Endothelial cell of umbilical vein (primary cell): ENCODE measurements at regions not wholly inside any gene's neighbourhood (a gene's known extent, or its start where the extent isn't known, plus 50 kb on each side); places are given as distances from the start of the nearest gene placed in this dataset.

Experiments
- BruUV-seq: library from RNA; stranded (reverse); fragments of 400-500 nt; replicated peaks from 2 replicates; lab custom pipeline; 2021; lab: Mats Ljungman, UMichigan
- CTCF ChIA-PET: fragments of 300-600, 350-600 bp; sonication (Branson Sonifier 250); formaldehyde crosslinking; loops from one replicate; lab custom pipeline; 2021; ENCODE audit warnings: antibody characterized with exemption, inconsistent platforms; lab: Charles Lee
- POLR2A ChIA-PET: fragments of 300-600, 350-600 bp; sonication (Branson Sonifier 250); formaldehyde crosslinking; loops from one replicate; lab custom pipeline; 2021; ENCODE audit warnings: antibody characterized with exemption, inconsistent platforms; lab: Charles Lee
- DNase-seq: peaks from one replicate; pipeline ENCODE4 v3.0.0-alpha.2; 2011; ENCODE audit warnings: low read depth, low spot score
- FAIRE-seq: peaks from 2 replicates; lab custom pipeline; 2011; peaks lifted over from hg19 to GRCh38; lab: Jason Lieb, UNC
- H2AFZ ChIP-seq: 2 replicates; pipeline ENCODE4 v1.6.0; 2012; ENCODE audit warnings: low read depth, low read length, control low read depth, inconsistent platforms
- H3K27ac ChIP-seq: 2 replicates; pipeline ENCODE4 v1.5.1; 2011; ENCODE audit warnings: low read depth, mild to moderate bottlenecking, control low read depth, low read length, moderate library complexity; ENCODE audit not compliant: insufficient read depth
- H3K27me3 ChIP-seq, 2 experiments: 2 replicates each; pipeline versions ENCODE4 v1.6.0 to v1.6.1; 2011; ENCODE audit warnings: low read length in 2 of 2, mixed read lengths in 1 of 2; ENCODE audit not compliant: control insufficient read depth in 2 of 2, insufficient read depth in 2 of 2
- H3K36me3 ChIP-seq, 2 experiments: 2 replicates in 1 of 2; 3 replicates in 1 of 2; pipeline ENCODE4 v1.5.1; 2011; ENCODE audit warnings: low read length in 2 of 2, mild to moderate bottlenecking in 1 of 2, moderate library complexity in 1 of 2; ENCODE audit not compliant: control insufficient read depth in 2 of 2, insufficient read depth in 2 of 2; ENCODE audit errors: extremely low read depth in 1 of 2
- H3K4me1 ChIP-seq: 3 replicates; pipeline ENCODE4 v1.5.1; 2011; ENCODE audit warnings: mild to moderate bottlenecking, low read length; ENCODE audit not compliant: control insufficient read depth, insufficient read depth; ENCODE audit errors: extremely low read depth
- H3K4me2 ChIP-seq: 2 replicates; pipeline ENCODE4 v1.6.1; 2011; ENCODE audit warnings: low read length, control low read depth, mixed read lengths; ENCODE audit not compliant: insufficient read depth
- H3K4me3 ChIP-seq, 3 experiments: fragments of 200-600 bp in 1 of 3; sonication (generic), shearing (Covaris generic) in 1 of 3; replicated peaks in 1 of 3; 2 replicates each; pipeline ENCODE4 v1.5.1; 2011 to 2016; ENCODE audit warnings: control low read depth in 3 of 3, low read length in 3 of 3, mild to moderate bottlenecking in 2 of 3, inconsistent platforms in 1 of 3, low read depth in 1 of 3, moderate library complexity in 1 of 3; ENCODE audit not compliant: insufficient read depth in 1 of 3
- H3K79me2 ChIP-seq: 2 replicates; pipeline ENCODE4 v1.6.0; 2012; ENCODE audit warnings: low read length, inconsistent platforms; ENCODE audit not compliant: control insufficient read depth, insufficient read depth
- H3K9ac ChIP-seq: replicated peaks from 2 replicates; pipeline ENCODE3; 2011; ENCODE audit warnings: low read length, control low read depth; ENCODE audit not compliant: insufficient read depth; ENCODE audit errors: extremely low read depth
- H3K9me1 ChIP-seq: replicated peaks from 3 replicates; pipeline ENCODE4 v1.6.0; 2011; ENCODE audit warnings: mild to moderate bottlenecking, low read length; ENCODE audit not compliant: control insufficient read depth, insufficient read depth; ENCODE audit errors: extremely low read depth
- H3K9me3 ChIP-seq: replicated peaks from 2 replicates; pipeline ENCODE4 v1.5.1; 2012; ENCODE audit warnings: low read length, inconsistent platforms; ENCODE audit not compliant: control insufficient read depth, insufficient read depth
- H4K20me1 ChIP-seq: replicated peaks from 2 replicates; pipeline ENCODE3; 2011; ENCODE audit warnings: mild to moderate bottlenecking, low read length; ENCODE audit not compliant: control insufficient read depth, insufficient read depth; ENCODE audit errors: extremely low read depth
- EZH2 ChIP-seq: IDR thresholded peaks from 2 replicates; pipeline ENCODE4 v1.6.1; 2012; ENCODE audit warnings: borderline replicate concordance, low read depth, mild to moderate bottlenecking, moderate library complexity, low read length, inconsistent platforms; ENCODE audit not compliant: severe bottlenecking
- FOS ChIP-seq: IDR thresholded peaks from 2 replicates; pipeline ENCODE4 v1.6.1; 2011; ENCODE audit warnings: mild to moderate bottlenecking, low read length, moderate library complexity, borderline replicate concordance; ENCODE audit not compliant: insufficient read depth
- GATA2 ChIP-seq: IDR thresholded peaks from 2 replicates; pipeline ENCODE4 v1.7.0; 2011; ENCODE audit warnings: low read depth, mild to moderate bottlenecking, moderate library complexity, mixed read lengths, low read length; ENCODE audit not compliant: insufficient read length, insufficient read depth
- JUN ChIP-seq: IDR thresholded peaks from 2 replicates; pipeline ENCODE4 v1.6.1; 2011; ENCODE audit warnings: borderline replicate concordance, low read depth; ENCODE audit not compliant: insufficient read length, insufficient read depth
- MAX ChIP-seq: IDR thresholded peaks from 2 replicates; pipeline ENCODE4 v1.6.1; 2011; ENCODE audit not compliant: insufficient read depth, insufficient read length
- MYC ChIP-seq: IDR thresholded peaks from one replicate; pipeline ENCODE4 v1.6.1; 2011; ENCODE audit warnings: mild to moderate bottlenecking, low read depth, low read length
- POLR2A ChIP-seq: IDR thresholded peaks from 2 replicates; pipeline ENCODE4 v1.6.1; 2012; ENCODE audit warnings: low read depth, mild to moderate bottlenecking, control low read depth, low read length
- POLR2AphosphoS5 ChIP-seq: IDR thresholded peaks from 2 replicates; pipeline ENCODE4 v1.6.1; 2012; ENCODE audit warnings: low read depth, mild to moderate bottlenecking, control low read depth, low read length, moderate library complexity; ENCODE audit not compliant: insufficient read depth
- dilution Hi-C: fragments of 300-500 bp; cut with MboI; formaldehyde crosslinking; loops from one replicate; pipeline ENCODE4 v1.15.0; 2019; ENCODE audit warnings: low sequenced_read_pairs; ENCODE audit not compliant: extremely low pct_ligation_motif_present
- intact Hi-C: fragments of 100-400 bp; cut with micrococcal nuclease; formaldehyde crosslinking; loops from one replicate; pipeline ENCODE4 v1.10.0; 2022
- TF ChIP-seq, protein P1 (sequence below), 2 donors: IDR thresholded peaks; 1 replicate in 1 of 2; 2 replicates in 1 of 2; pipeline ENCODE4 v1.5.1; 2011; ENCODE audit warnings: low read length in 2 of 2, mild to moderate bottlenecking in 2 of 2, moderate library complexity in 2 of 2, control low read depth in 1 of 2, inconsistent platforms in 1 of 2, low read depth in 1 of 2; ENCODE audit not compliant: insufficient read depth in 1 of 2; ENCODE audit errors: extremely low read depth in 1 of 2

DNA sequence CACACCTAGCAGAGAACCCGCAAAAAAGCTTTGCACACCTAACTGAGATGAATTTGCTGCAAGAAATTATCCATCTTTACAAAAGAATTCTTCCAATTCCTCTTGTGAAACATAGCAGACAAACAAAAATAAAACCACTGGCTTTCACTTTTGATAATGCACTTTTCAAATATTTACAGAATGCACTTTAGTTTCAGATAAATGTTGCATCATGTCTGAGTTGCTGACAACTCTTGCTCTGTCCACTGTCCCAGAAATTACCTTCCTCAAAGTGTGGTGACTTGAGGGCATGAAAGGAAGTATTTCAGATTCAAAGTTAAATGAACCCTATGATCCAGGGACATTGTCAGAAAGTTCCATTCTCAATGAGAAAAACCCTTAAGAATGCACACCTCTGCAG is 256.2 kb upstream of the PARD3B start:
- H4K20me1 ChIP-seq, result no peaks in the 10 kb centered on the region
- no peaks in the 10 kb centered on the region for H3K4me1 ChIP-seq
- intact Hi-C loops, result no loop called here
- no peak overlapping the region for H3K9ac ChIP-seq
- H3K27me3 ChIP-seq, result peaks cover 2 to 6% of the 10 kb centered on the region in 2 experiments
- H2AFZ ChIP-seq, result no peak overlapping the region
- dilution Hi-C loops, result no loop called here
- H3K4me3 ChIP-seq, result no peak overlapping the region
- FAIRE-seq (no peak), DNase-seq (no peak)
- H3K9me3 ChIP-seq, result no peaks in the 10 kb centered on the region
- no peaks in the 10 kb centered on the region for H3K36me3 ChIP-seq
- no peaks in the 10 kb centered on the region for H3K9me1 ChIP-seq
- no TSS peak for BruUV-seq
- TF ChIP-seq POLR2A, result no peak
- TF ChIP-seq, protein P1, sequence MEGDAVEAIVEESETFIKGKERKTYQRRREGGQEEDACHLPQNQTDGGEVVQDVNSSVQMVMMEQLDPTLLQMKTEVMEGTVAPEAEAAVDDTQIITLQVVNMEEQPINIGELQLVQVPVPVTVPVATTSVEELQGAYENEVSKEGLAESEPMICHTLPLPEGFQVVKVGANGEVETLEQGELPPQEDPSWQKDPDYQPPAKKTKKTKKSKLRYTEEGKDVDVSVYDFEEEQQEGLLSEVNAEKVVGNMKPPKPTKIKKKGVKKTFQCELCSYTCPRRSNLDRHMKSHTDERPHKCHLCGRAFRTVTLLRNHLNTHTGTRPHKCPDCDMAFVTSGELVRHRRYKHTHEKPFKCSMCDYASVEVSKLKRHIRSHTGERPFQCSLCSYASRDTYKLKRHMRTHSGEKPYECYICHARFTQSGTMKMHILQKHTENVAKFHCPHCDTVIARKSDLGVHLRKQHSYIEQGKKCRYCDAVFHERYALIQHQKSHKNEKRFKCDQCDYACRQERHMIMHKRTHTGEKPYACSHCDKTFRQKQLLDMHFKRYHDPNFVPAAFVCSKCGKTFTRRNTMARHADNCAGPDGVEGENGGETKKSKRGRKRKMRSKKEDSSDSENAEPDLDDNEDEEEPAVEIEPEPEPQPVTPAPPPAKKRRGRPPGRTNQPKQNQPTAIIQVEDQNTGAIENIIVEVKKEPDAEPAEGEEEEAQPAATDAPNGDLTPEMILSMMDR (IDR thresholded peaks at IDR 0.05; ENCODE audit: extremely low read depth in 1 of 2, insufficient read depth in 1 of 2, low read depth in 1 of 2, low read length in 2 of 2), result no peak
- no peak for TF ChIP-seq FOS
- TF ChIP-seq MYC, result no peak
- TF ChIP-seq MAX, result no peak
- TF ChIP-seq JUN, result no peak
- TF ChIP-seq POLR2AphosphoS5, result no peak
- TF ChIP-seq GATA2, result no peak
- TF ChIP-seq EZH2, result no peak
- H3K79me2 ChIP-seq, result no peaks in the 10 kb centered on the region
- POLR2A ChIA-PET, result no interaction called here
- CTCF ChIA-PET, result no interaction called here
- no peak overlapping the region for H3K4me2 ChIP-seq
- no peak overlapping the region for H3K27ac ChIP-seq
